ENCODE measurements at regions not wholly inside any gene's neighbourhood (a gene's known extent, or its start where the extent isn't known, plus 50 kb on each side); places are given as distances from the start of the nearest gene placed in this dataset.
"Not testable (repeated sequence)": the region's sequence is repeated elsewhere in the genome, so short reads cannot be mapped to it uniquely, and the experiment has no call there.

DNA sequence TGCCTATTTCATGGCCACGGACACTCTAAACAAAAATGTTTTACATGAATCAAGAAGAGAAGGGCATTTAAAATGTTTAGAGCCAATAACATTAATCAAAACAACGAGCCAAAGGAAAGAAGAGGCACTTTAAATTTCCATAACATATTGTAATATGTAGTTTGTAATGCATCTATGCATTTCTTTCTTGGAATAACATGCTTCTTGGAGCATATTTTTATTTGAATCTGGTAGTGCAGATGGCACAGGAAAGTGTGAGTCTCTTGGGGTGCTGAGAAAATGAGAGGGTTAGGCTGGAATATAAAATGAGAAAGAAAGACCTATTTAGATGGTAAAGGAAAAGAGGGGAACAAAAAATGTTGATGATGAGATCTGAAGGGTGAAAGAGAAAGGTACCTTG, 305.4 kb downstream of the BTBD3 start:
- DNase-seq (ENCODE audit: extremely low read depth, low read depth) = no peak
- TF ChIP-seq, protein P1, sequence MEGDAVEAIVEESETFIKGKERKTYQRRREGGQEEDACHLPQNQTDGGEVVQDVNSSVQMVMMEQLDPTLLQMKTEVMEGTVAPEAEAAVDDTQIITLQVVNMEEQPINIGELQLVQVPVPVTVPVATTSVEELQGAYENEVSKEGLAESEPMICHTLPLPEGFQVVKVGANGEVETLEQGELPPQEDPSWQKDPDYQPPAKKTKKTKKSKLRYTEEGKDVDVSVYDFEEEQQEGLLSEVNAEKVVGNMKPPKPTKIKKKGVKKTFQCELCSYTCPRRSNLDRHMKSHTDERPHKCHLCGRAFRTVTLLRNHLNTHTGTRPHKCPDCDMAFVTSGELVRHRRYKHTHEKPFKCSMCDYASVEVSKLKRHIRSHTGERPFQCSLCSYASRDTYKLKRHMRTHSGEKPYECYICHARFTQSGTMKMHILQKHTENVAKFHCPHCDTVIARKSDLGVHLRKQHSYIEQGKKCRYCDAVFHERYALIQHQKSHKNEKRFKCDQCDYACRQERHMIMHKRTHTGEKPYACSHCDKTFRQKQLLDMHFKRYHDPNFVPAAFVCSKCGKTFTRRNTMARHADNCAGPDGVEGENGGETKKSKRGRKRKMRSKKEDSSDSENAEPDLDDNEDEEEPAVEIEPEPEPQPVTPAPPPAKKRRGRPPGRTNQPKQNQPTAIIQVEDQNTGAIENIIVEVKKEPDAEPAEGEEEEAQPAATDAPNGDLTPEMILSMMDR (IDR thresholded peaks at IDR 0.05; ENCODE audit: low read depth, low read length) = no peak

DNA sequence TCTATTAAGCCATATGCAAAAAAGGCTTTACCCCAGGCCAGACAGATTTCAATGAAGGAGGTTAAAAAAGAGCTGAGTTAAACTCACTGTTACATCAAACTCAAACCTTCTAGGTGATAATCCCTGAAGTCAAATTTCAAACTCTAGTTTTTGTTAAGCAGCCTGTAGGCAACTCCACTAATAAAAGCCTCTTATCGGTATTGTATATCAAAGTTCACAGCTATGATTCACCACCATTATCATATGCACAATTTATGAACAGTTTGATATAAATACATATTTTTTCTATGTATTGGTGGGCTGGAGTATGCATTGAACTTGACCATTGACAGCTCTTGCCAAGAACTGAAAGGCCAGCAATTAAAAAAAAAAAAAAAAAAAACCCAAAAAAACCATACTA, 308.2 kb downstream of the BTBD3 start:
- TF ChIP-seq, protein P1 (IDR thresholded peaks at IDR 0.05; ENCODE audit: low read depth, low read length) = no peak
- no peak for DNase-seq (ENCODE audit: extremely low read depth, low read depth)

DNA sequence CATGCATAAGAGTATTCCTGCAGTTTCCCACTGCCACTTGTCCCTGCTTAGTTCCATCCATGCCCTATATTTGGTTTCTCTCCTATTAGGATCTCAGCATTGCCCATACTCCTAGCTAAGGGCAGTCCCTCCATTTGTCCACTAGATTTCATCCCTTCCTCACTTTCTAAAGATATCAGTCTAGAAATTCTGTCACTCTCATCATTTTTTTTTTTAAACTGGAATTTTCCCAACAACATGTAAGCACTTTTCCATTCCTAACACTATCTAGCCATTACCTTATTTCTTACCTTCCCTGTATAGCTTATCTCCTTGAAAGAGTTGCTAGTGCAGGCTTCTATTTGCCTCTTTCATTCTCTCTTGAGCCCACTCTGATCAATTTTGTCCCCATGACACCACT, 312.2 kb downstream of the BTBD3 start:
- TF ChIP-seq, protein P1 (IDR thresholded peaks at IDR 0.05; ENCODE audit: low read depth, low read length) = no peak

DNA sequence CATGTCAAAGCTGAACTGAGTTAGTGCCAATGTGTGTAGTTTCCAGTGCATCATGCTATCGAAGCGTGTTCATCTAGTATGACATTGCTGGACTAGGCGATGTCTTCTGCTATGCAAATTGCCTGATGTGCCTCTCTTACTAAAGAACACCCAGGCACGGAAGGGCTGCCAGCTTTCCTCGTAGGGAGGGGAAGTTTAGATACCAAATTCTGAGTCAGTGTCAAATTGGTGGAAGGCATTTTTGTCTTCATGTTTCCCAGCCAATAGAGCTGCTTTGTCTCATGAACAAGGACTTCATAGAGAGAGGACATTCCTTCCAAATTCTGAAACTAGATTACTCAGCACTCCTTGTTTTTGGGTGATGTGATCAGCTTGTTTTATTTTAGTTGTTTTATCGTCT, 320.1 kb downstream of the BTBD3 start:
- no peak for DNase-seq (ENCODE audit: extremely low read depth, low read depth)
- TF ChIP-seq, protein P1 (IDR thresholded peaks at IDR 0.05; ENCODE audit: low read depth, low read length) = no peak

More for the DNA sequence above, 312.2 kb downstream of the BTBD3 start:
- no peak for DNase-seq (ENCODE audit: extremely low read depth, low read depth)

DNA sequence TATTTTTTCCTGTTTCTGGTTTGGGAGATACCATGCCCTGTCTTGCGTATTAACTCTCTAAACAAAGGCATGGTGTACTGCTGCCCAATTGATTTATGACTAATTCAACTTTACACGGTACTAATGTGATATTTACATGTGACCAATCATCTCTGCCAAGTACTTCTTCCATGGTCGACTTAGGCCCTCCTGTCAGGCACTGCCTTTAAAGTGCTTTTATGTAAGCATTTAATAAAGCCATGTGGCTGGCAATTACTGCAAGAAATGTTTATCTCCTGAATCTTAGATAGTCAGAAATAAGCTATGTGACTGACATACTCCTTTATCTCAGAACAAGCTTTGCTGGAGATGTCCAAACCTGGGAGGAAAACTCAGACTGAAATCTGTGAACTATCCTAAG, 323.4 kb downstream of the BTBD3 start:
- TF ChIP-seq, protein P1 (IDR thresholded peaks at IDR 0.05; ENCODE audit: low read depth, low read length) = no peak
- no peak for DNase-seq (ENCODE audit: extremely low read depth, low read depth)

DNA sequence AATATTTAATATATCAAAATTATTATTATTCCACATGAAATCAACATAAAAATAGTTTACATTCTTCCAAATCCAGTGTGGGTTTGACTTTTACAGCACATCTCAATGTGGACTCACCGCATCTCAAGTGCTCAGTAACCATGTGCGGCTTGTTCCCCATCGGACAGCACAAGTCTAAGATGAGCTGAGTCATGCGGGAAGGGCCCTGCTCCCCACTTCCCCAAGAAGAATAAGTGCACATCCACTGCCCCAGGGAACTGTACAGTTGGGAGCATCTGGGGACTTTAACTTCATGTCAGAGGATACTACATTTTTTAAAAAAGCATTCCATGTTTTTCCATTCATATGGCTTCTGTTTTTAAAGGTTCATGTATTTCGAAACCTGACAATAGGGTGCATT, 325.6 kb downstream of the BTBD3 start:
- no peak for DNase-seq (ENCODE audit: extremely low read depth, low read depth)
- TF ChIP-seq, protein P1 (IDR thresholded peaks at IDR 0.05; ENCODE audit: low read depth, low read length) = no peak

DNA sequence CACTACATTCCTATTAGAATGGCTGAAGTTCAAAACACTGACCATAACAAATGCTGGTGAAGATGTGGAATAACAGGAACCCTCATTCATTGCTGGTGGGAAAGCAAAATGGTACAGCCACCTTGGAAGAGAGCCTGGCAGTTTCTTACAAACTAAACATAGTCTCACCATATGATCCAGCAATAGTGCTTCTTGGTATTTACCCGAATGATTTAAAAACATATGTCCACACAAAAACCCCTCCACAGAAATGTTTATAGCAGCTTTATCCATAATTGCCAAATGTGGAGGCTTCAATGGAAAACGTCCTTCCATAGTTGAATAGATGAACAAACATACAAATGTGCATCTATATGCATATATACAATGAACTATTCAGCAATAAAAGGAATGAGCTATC, 330.8 kb downstream of the BTBD3 start:
- DNase-seq (ENCODE audit: extremely low read depth, low read depth) = no peak
- TF ChIP-seq, protein P1 (IDR thresholded peaks at IDR 0.05; ENCODE audit: low read depth, low read length) = no peak

DNA sequence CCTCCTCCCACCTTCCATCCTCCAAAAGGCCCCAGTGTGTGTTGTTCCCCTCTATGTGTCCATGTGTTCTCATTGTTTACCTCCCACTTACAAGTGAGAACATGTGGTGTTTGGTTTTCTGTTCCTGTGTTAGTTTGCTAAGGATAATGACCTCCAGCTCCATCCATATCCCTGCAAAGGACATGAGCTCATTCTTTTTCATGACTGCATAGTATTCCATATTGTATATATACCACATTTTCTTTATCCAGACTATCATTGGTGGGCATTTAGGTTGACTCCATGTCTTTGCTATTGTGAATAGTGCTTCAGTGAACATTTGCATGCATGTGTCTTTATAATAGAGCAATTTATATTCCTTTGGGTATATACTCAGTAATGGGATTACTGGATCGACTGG, 333.0 kb downstream of the BTBD3 start:
- not testable (repeated sequence) for DNase-seq (ENCODE audit: extremely low read depth, low read depth)

All from AG09319 (cell line).